HepG2 (cell line): ENCODE measurements at regions not wholly inside any gene's neighbourhood (a gene's known extent, or its start where the extent isn't known, plus 50 kb on each side); places are given as distances from the start of the nearest gene placed in this dataset.

Experiments
- ATAC-seq: fragments of 200-7000 bp; cut with Tn5 transposase; 3 replicates; pipeline ENCODE4 v1.9.1; 2020; ENCODE audit warnings: mild to moderate bottlenecking, moderate library complexity
- BruUV-seq: library from RNA; stranded (reverse); fragments of 400-500 nt; replicated peaks from 2 replicates; lab custom pipeline; 2021; lab: Mats Ljungman, UMichigan
- CTCF ChIA-PET: fragments of 300-600 bp; formaldehyde crosslinking; extraction: SDS; loops from one replicate; lab custom pipeline; 2021; ENCODE audit warnings: low total read pairs, inconsistent platforms, low intra/inter-chr PET ratio; lab: Yijun Ruan, JAX
- POLR2A ChIA-PET: fragments of 350-600 bp; sonication (Branson Sonifier 250); formaldehyde crosslinking; loops from one replicate; lab custom pipeline; 2020; ENCODE audit warnings: antibody characterized with exemption, inconsistent platforms; lab: Yijun Ruan, JAX
- DNase-seq: peaks from one replicate; pipeline ENCODE4 v3.0.0-alpha.2; 2015; ENCODE audit warnings: low spot score
- FAIRE-seq: peaks from 3 replicates; lab custom pipeline; 2011; peaks lifted over from hg19 to GRCh38; lab: Jason Lieb, UNC
- H2AFZ ChIP-seq: one replicate; pipeline ENCODE4 v1.6.1; 2011; ENCODE audit warnings: low read length, inconsistent platforms
- H3K27ac ChIP-seq: fragments of 300-600 bp; 3 replicates; pipeline ENCODE4 v1.8.0; 2011; ENCODE audit warnings: mixed run types, mild to moderate bottlenecking, mixed read lengths, low read length, inconsistent platforms; ENCODE audit not compliant: insufficient read depth; ENCODE audit errors: extremely low read length
- H3K27me3 ChIP-seq, 2 experiments: fragments of 200-600 bp in 1 of 2; 2 replicates in 1 of 2; 3 replicates in 1 of 2; pipeline versions ENCODE4 v1.6.0 to v1.8.0; 2011; ENCODE audit warnings: low read length in 2 of 2, mild to moderate bottlenecking in 2 of 2, moderate library complexity in 2 of 2, inconsistent platforms in 1 of 2; ENCODE audit not compliant: insufficient read depth in 2 of 2, control insufficient read depth in 1 of 2
- H3K36me3 ChIP-seq, 2 experiments: fragments of 200-600 bp in 1 of 2; replicated peaks in 1 of 2; 2 replicates in 1 of 2; 3 replicates in 1 of 2; pipeline versions ENCODE4 v1.5.1 to v1.8.0; 2011; ENCODE audit warnings: low read length in 2 of 2, inconsistent platforms in 1 of 2; ENCODE audit not compliant: insufficient read depth in 2 of 2, control insufficient read depth in 1 of 2
- H3K4me1 ChIP-seq: 2 replicates; pipeline ENCODE4 v1.5.1; 2012; ENCODE audit warnings: low read length, inconsistent platforms; ENCODE audit not compliant: insufficient read depth
- H3K4me2 ChIP-seq: 2 replicates; pipeline ENCODE4 v1.6.0; 2011; ENCODE audit warnings: low read depth, low read length, inconsistent platforms
- H3K4me3 ChIP-seq, 3 experiments: fragments of 200-600 bp in 1 of 3; sonication (generic), shearing (Covaris generic) in 1 of 3; replicated peaks in 1 of 3; 2 replicates each; pipeline ENCODE4 v1.5.1; 2011 to 2016; ENCODE audit warnings: low read length in 3 of 3, inconsistent platforms in 2 of 3, low read depth in 2 of 3, mild to moderate bottlenecking in 2 of 3, control low read depth in 1 of 3, mixed read lengths in 1 of 3; ENCODE audit not compliant: insufficient read depth in 1 of 3
- H3K79me2 ChIP-seq: one replicate; pipeline ENCODE4 v1.6.1; 2011; ENCODE audit warnings: low read length, inconsistent platforms; ENCODE audit not compliant: insufficient read depth
- H3K9ac ChIP-seq: 2 replicates; pipeline ENCODE4 v1.6.0; 2011; ENCODE audit warnings: mild to moderate bottlenecking, low read depth, low read length, inconsistent platforms; ENCODE audit not compliant: insufficient read depth
- H3K9me3 ChIP-seq: 2 replicates; pipeline ENCODE4 v1.5.1; 2012; ENCODE audit warnings: mild to moderate bottlenecking, low read length
- H4K20me1 ChIP-seq: 2 replicates; pipeline ENCODE4 v1.6.0; 2011; ENCODE audit warnings: inconsistent platforms, mild to moderate bottlenecking, low read length, moderate library complexity; ENCODE audit not compliant: insufficient read depth
- KDM5B ChIP-seq: sonication (generic); formaldehyde crosslinking; IDR thresholded peaks from 2 replicates; pipeline ENCODE4 v1.4.0; 2020; ENCODE audit warnings: missing genetic modification reagents, mild to moderate bottlenecking, borderline replicate concordance
- MAF1 ChIP-seq: sonication (generic); formaldehyde crosslinking; IDR thresholded peaks from 2 replicates; pipeline ENCODE4 v1.5.0; 2020; ENCODE audit warnings: missing genetic modification reagents, borderline replicate concordance
- PCBP2 ChIP-seq: fragments of 200-400 bp; formaldehyde crosslinking; optimal IDR thresholded peaks from 2 replicates; pipeline ENCODE3; 2018; ENCODE audit warnings: low read length, low read depth; ENCODE audit not compliant: poor library complexity, severe bottlenecking
- PITX1 ChIP-seq: sonication (generic); formaldehyde crosslinking; IDR thresholded peaks from 2 replicates; pipeline ENCODE4 v1.5.1; 2020; ENCODE audit warnings: mild to moderate bottlenecking, missing genetic modification reagents
- ZBTB20 ChIP-seq: sonication (generic); formaldehyde crosslinking; IDR thresholded peaks from 2 replicates; pipeline ENCODE4 v1.8.1; 2023; ENCODE audit warnings: missing genetic modification reagents, low read depth, mild to moderate bottlenecking, borderline replicate concordance
- ZFP62 ChIP-seq: sonication (generic); formaldehyde crosslinking; IDR thresholded peaks from 2 replicates; pipeline ENCODE4 v1.4.0; 2020; ENCODE audit warnings: missing genetic modification reagents
- ZNF136 ChIP-seq: sonication (generic); formaldehyde crosslinking; IDR thresholded peaks from 2 replicates; pipeline ENCODE4 v1.8.1; 2022; ENCODE audit warnings: low read depth, mild to moderate bottlenecking, moderate library complexity, missing genetic modification reagents
- ZNF484 ChIP-seq: sonication (generic); formaldehyde crosslinking; IDR thresholded peaks from 2 replicates; pipeline ENCODE4 v1.5.1; 2020; ENCODE audit warnings: mild to moderate bottlenecking, low read depth, missing genetic modification reagents, borderline replicate concordance
- ZNF556 ChIP-seq: sonication (generic); formaldehyde crosslinking; IDR thresholded peaks from 2 replicates; pipeline ENCODE4 v1.4.0; 2020; ENCODE audit warnings: mild to moderate bottlenecking, missing genetic modification reagents, borderline replicate concordance
- ZNF761 ChIP-seq: sonication (generic); formaldehyde crosslinking; conservative IDR thresholded peaks from 2 replicates; pipeline ENCODE4 v1.4.0; 2020; ENCODE audit warnings: mild to moderate bottlenecking, missing genetic modification reagents
- ZNF83 ChIP-seq: sonication (generic); formaldehyde crosslinking; IDR thresholded peaks from 2 replicates; pipeline ENCODE4 v1.4.0; 2020; ENCODE audit warnings: missing genetic modification reagents, mild to moderate bottlenecking, borderline replicate concordance
- WGBS: methylation state at CpG from one replicate; pipeline ENCODE4 v1.1.6; 2017; ENCODE audit warnings: low lambda C conversion rate; 5-methylcytosine and 5-hydroxymethylcytosine counted together
- in situ Hi-C: cut with HindIII; loops from 2 replicates; pipeline ENCODE4 v1.10.0; 2017; ENCODE audit warnings: low pct_unique_long_range_greater_than_20kb; ENCODE audit not compliant: extremely low pct_ligation_motif_present
- intact Hi-C: fragments of 100-400 bp; cut with micrococcal nuclease; formaldehyde crosslinking; loops from one replicate; pipeline ENCODE4 v1.10.0; 2022; ENCODE audit not compliant: unreplicated experiment
- TF ChIP-seq, protein P1 (sequence below): sonication (generic); formaldehyde crosslinking; IDR thresholded peaks from 2 replicates; pipeline ENCODE4 v1.4.0; 2020; ENCODE audit warnings: missing genetic modification reagents, mild to moderate bottlenecking, borderline replicate concordance
- TF ChIP-seq, protein P2 (sequence below): sonication (generic); formaldehyde crosslinking; IDR thresholded peaks from 2 replicates; pipeline ENCODE4 v1.4.0; 2020; ENCODE audit warnings: mild to moderate bottlenecking, missing genetic modification reagents

GRCh38 chr20:55067158-55067825 is 591.9 kb downstream of the DOK5 start:
- H3K9me3 ChIP-seq, result peaks cover 91% of the 10 kb centered on the region
- H3K4me2 ChIP-seq, result no peak overlapping the region
- H3K27me3 ChIP-seq, result no peaks in the 10 kb centered on the region
- H2AFZ ChIP-seq, result no peak overlapping the region
- H3K4me3 ChIP-seq, result no peak overlapping the region
- FAIRE-seq (no peak), ATAC-seq (no peak), DNase-seq (no peak)
- in situ Hi-C loops (no loop called here), intact Hi-C loops (no loop called here)
- 1% methylated on average over 7 of the region's 7 CpGs for WGBS
- TF ChIP-seq ZNF83 (CRISPR knock-in tag), result no peak
- ChIA-PET CTCF (no interaction called here), POLR2A (no interaction called here)
- no peak overlapping the region for H3K9ac ChIP-seq
- H3K27ac ChIP-seq, result no peak overlapping the region
- H4K20me1 ChIP-seq, result no peaks in the 10 kb centered on the region
- no peaks in the 10 kb centered on the region for H3K36me3 ChIP-seq
- H3K79me2 ChIP-seq, result no peaks in the 10 kb centered on the region
- BruUV-seq, result no TSS peak
- H3K4me1 ChIP-seq, result no peaks in the 10 kb centered on the region

- Histone ChIP-seq H3K27ac (no peak overlapping the region), H4K20me1 (no peaks in the 10 kb centered on the region), H3K9ac (no peak overlapping the region), H3K27me3 (no peaks in the 10 kb centered on the region), H3K4me2 (no peak overlapping the region), H3K9me3 (peaks cover 95% of the 10 kb centered on the region), H3K36me3 (no peaks in the 10 kb centered on the region), H3K4me1 (no peaks in the 10 kb centered on the region), H3K4me3 (no peak overlapping the region), H2AFZ (no peak overlapping the region), H3K79me2 (no peaks in the 10 kb centered on the region)
- CTCF ChIA-PET, result no interaction called here
- no peak for ATAC-seq
- intact Hi-C loops (no loop called here), in situ Hi-C loops (no loop called here)
- POLR2A ChIA-PET, result no interaction called here
- WGBS, result 34% methylated on average over 1 of the region's 1 CpG
- no peak for DNase-seq
- no peak for FAIRE-seq
- no TSS peak for BruUV-seq
- TF ChIP-seq, protein P1, sequence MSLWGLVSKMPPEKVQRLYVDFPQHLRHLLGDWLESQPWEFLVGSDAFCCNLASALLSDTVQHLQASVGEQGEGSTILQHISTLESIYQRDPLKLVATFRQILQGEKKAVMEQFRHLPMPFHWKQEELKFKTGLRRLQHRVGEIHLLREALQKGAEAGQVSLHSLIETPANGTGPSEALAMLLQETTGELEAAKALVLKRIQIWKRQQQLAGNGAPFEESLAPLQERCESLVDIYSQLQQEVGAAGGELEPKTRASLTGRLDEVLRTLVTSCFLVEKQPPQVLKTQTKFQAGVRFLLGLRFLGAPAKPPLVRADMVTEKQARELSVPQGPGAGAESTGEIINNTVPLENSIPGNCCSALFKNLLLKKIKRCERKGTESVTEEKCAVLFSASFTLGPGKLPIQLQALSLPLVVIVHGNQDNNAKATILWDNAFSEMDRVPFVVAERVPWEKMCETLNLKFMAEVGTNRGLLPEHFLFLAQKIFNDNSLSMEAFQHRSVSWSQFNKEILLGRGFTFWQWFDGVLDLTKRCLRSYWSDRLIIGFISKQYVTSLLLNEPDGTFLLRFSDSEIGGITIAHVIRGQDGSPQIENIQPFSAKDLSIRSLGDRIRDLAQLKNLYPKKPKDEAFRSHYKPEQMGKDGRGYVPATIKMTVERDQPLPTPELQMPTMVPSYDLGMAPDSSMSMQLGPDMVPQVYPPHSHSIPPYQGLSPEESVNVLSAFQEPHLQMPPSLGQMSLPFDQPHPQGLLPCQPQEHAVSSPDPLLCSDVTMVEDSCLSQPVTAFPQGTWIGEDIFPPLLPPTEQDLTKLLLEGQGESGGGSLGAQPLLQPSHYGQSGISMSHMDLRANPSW (CRISPR knock-in tag), result no peak
- TF ChIP-seq PCBP2 (no peak), ZBTB20 (CRISPR knock-in tag) (no peak), ZNF136 (CRISPR knock-in tag) (no peak), ZNF556 (CRISPR knock-in tag) (no peak), ZNF484 (no peak), KDM5B (CRISPR knock-in tag) (no peak), MAF1 (CRISPR knock-in tag) (no peak), ZNF761 (CRISPR knock-in tag) (no peak), ZFP62 (CRISPR knock-in tag) (no peak), PITX1 (no peak)
- TF ChIP-seq, protein P2, sequence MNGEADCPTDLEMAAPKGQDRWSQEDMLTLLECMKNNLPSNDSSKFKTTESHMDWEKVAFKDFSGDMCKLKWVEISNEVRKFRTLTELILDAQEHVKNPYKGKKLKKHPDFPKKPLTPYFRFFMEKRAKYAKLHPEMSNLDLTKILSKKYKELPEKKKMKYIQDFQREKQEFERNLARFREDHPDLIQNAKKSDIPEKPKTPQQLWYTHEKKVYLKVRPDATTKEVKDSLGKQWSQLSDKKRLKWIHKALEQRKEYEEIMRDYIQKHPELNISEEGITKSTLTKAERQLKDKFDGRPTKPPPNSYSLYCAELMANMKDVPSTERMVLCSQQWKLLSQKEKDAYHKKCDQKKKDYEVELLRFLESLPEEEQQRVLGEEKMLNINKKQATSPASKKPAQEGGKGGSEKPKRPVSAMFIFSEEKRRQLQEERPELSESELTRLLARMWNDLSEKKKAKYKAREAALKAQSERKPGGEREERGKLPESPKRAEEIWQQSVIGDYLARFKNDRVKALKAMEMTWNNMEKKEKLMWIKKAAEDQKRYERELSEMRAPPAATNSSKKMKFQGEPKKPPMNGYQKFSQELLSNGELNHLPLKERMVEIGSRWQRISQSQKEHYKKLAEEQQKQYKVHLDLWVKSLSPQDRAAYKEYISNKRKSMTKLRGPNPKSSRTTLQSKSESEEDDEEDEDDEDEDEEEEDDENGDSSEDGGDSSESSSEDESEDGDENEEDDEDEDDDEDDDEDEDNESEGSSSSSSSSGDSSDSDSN, result no peak
Observed at GRCh38 chr20:55058938-55059337, 583.5 kb downstream of the DOK5 start.
